HG03520 (cell line): ENCODE measurements at regions not wholly inside any gene's neighbourhood (a gene's known extent, or its start where the extent isn't known, plus 50 kb on each side); places are given as distances from the start of the nearest gene placed in this dataset.
"Not testable (repeated sequence)": the region's sequence is repeated elsewhere in the genome, so short reads cannot be mapped to it uniquely, and the experiment has no call there.

Source experiments
- ATAC-seq: cut with Tn5 transposase; IDR thresholded peaks from one replicate; pipeline ENCODE4 v1.9.1; 2021; ENCODE audit warnings: mild to moderate bottlenecking, moderate library complexity; ENCODE audit not compliant: unreplicated experiment

DNA sequence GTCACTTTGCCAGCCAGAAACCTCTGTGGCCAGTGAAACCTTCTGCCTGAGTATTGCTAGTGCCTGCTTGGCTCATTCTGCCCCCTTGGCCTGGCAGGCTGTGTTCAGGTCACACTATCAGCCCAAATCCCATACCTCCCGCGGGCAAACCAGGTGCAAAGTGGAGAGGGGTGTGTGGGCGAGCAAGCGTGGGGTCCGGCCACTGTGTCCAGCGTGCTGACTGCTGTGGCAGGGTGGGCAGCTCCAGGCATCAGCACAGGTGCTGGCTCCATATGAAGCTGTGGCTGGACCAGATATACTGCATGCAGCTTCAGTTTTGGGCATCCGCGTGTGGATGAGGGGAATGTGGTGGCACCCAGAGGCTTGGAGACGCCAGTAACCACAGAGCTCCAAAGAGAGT is 576.5 kb upstream of the EDIL3 start:
- ATAC-seq, result no peak

DNA sequence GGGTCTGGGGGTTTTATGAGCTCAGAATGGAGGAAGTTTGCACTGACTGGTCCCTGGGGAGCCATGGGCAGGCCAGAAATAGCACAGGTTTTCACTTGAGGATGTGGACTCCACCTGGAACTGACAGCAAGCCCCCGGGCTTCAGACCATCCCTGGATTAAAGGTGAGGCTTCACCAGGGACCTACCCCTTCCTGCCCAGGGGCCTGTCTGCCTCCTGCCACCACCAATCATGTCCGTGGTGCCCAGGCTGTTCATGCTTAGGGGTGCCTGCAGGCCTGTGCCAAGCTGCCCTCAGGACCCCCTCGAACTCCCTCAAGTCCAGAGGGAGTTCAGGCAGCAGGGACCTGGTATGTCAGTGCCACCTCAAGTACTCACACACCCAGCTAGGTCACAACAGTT is 577.2 kb upstream of the EDIL3 start:
- no peak for ATAC-seq

DNA sequence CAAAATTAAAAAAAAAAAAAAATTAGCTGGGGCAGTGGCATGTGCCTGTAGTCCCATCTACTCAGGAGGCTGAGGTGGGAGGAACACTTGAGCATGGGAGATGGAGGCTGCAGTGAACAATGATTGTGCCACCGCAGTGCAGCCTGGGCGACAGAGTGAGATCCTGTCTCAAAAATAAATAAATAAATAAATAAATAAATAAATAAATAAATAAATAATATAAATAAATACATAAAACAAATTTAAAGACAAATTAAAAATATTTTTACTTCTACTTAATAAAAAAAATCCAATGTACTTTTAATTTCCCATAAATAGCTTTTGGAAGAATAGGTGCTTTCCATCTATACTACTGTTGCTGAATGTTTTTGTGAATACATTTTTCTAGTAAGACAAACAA is 598.4 kb upstream of the EDIL3 start:
- no peak for ATAC-seq

DNA sequence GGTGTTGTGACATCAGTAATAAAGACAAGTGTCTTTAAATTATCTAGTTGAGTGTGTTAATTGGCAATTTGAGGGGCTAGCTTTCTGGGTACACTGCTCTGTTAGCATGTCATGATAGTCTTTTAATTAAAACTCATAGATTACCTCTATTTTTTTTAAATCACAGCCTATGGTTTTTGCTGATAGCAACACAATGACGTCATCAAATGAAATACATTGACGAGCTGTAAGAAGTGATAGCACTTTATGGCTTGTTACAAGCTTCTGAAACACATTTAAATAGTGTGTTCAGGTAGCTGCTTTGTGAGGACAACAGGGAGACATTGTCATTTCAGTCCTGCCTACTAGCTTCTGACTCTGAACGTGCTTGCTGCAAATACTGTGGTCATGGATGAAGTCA is 600.5 kb upstream of the EDIL3 start:
- no peak for ATAC-seq

DNA sequence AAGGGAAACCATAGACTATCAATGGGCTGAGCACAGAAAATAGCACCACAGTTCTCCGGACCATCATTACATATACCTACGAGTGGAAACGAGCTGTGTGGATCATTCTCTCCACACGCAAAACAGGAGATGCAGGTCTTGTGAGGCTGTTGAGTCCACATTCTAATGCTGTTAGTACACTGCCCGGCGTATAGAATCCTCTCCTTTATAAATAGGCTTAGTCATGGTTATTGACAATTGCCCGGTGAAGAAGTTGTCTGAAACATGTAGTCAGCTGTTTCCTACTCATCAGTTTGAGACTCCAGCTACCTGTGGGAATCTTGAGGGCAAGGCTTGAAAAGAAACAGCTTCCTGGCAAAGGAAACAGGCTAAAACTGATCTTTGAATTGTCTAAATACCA is 602.0 kb upstream of the EDIL3 start:
- ATAC-seq, result no peak

DNA sequence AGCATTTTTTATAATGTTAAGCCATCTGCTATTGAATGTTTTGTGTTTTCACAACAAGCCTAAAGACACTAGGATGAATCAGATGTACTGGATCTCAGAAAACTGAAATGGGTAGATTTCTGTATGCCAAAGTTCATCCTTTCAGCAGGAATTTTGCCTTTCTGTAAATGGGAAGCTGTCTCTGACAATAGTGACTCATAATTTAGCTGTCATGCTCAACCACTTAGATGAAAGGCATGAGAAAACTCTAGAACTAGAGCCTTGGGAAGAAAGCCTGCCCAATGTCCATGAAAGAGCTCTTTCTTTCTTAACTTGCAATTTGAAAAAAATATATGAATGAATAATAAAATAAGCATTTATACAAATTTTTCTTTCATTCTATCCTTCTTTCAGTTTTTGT is 616.0 kb upstream of the EDIL3 start:
- no peak for ATAC-seq

DNA sequence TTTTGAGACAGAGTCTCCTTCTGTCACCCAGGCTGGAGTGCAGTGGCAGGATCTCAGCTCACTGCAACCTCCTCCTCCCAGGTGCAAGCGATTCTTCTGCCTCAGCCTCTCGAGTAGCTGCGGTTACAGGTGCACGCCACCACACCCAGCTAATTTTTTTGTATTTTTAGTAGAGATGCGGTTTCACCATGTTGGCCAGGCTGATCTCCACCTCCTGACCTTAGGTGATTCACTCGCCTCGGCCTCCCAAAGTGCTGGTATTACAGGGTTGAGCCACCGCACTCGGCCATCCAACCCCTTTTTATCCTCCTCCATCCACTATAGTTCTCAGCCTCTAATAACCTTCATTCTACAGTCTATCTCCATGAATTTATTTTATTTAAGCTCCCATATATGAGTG is 617.3 kb upstream of the EDIL3 start:
- ATAC-seq, result not testable (repeated sequence)

DNA sequence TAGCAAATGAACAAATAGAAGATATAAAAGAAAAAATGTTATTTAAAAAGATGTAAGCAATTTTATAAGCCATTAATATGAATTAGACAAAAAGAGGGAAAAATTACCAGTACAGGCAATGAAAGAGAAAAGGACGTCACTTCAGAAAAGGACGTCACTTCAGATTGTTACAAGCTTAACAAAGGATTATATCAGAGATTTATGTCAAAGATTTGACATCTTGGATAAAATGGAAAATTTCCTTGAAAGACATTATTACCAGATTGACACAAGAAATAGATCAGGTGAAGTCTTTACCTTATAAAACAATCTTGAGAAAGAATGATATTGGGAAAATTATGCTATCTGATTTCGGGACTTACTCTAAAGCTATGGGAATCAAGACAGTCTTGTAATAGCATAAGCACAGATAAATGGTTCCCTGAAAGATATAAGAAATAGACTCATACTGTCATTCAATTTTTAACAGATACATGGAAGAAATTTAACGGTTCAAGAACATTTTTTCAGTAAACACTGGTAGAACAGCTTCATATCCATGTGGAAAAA is 625.4 kb upstream of the EDIL3 start:
- no peak for ATAC-seq

DNA sequence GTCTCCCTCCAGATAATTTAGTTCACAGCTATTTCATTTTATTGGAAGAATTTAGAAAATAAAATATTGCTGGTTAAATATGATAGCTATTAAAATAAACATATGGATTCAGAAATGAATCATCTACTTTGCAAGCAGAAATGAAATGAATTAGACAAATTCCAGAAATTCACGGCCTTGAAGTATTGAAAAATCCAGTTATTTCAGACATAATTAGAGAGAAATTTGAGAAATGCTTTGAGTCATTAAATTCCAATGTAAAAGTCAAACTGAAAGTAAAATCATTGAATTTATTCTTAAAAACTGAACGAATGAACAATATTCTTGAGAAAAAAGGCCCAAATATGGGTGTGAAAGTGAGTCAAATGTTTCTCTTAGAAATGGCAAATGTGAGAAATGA is 632.6 kb upstream of the EDIL3 start:
- ATAC-seq, result no peak

DNA sequence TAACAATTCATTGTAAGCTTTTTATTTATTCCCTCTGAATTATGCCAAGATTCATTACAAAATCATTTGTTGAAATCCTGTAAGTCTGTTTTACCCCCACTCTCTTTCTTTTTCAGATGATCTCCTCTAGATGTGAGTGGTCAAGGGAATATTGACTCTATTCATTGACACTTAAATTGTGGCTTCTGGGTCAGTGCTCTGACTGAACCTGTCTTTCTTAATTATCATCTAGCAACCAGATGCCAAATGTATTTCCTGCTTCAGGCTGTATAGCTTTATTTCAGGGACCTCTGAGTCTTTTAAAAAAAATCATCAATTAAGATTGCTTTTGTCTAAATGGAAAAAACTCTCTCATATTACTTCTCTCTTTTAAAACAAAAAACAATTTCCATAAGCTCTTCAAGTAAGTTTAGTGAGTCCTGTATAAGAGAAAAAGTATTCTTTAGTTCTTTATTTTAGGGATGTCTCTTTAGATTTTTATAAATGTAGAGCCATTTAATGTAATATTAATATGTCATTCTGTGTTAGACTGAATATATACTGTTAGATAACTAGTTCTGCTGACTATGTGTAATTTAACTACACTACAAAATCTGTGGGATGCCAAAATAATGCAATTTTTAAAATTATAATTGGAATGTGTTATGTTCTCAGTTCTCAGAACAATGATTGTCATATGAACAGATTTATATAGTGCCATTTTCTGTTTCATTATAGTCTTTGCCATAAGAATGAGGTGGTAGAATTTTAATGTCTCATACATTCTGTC is 645.8 kb upstream of the EDIL3 start:
- ATAC-seq, result no peak

DNA sequence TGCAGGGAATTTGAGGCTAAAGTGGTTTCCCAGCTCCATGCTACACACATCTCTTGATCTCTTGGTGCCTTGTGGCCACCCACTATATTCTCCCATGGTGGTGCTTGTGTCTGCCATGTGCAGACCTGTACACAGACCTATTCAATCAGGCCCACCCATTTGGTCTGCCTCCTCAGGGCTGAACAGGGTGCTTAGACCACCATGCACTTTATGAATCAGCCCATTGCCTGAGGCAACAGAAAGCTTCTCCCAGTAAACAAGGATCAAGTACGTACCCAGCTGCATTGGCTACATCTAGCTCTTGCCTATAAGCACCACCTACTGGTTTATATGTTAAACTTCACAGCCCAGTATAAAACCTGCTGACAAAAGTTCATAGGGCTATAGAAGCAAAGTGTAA is 664.3 kb upstream of the EDIL3 start:
- ATAC-seq, result no peak

DNA sequence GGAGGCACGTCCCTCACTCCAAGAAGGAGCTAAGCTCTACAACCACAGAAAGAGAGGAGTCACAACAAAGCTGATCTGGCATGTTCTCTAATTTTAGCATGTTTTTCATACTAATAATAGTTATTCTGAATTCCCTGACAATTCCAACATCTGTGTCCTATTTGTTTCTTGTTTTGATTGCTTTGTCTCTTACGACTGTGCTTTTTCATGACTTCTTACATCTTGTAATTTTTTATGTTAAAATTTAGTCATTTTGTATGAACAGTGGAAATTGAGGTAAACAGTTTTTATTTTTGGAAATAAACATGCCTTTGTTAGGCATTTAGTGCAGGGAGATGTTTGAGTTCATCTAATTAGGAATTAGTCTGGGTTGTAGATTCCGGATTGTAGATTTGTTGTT is 668.1 kb upstream of the EDIL3 start:
- no peak for ATAC-seq

DNA sequence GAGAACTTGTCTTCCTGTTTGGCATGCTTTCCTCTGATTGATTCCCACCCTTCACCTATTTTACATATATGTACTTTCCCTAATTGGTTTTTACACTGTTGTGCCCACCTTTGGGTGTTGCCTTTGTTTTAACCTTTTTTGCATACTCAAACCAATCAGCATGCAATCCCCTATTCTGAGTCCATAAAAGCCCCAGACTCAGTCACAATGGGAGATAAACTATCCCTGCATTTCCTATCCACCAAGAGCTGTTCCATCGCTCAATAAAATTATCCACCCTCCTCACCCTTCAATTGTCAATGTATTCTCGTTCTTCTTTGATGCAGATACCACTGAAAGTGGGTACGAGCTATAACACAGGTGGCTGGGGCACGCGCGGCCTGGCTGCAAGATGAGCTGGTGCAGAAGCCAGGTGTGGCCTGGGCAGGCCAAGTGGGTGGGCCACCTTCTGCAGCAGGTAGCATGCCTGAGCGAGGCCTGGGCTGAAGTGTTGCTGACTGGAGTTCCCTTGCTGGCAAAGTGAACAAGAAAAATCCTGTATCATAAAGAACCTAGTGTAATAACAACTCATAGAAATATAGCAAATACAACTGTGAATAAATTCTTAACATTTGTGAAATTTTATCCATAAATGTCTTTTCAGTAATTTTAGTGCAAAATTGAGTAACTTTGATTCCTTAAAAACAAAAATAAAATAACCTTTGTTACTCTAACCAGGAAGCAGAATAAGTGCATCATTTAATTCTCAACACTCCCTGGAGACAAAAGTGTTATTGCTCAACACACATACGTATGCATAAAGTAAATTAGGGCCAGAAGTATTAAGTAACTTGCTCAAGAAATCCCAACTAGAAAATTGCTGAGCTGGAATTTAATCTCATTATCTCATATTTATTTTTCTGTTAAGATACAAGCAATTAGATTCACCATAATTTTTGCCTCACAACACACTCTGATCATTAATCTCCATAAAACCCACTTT is 685.3 kb upstream of the EDIL3 start:
- ATAC-seq, result no peak

DNA sequence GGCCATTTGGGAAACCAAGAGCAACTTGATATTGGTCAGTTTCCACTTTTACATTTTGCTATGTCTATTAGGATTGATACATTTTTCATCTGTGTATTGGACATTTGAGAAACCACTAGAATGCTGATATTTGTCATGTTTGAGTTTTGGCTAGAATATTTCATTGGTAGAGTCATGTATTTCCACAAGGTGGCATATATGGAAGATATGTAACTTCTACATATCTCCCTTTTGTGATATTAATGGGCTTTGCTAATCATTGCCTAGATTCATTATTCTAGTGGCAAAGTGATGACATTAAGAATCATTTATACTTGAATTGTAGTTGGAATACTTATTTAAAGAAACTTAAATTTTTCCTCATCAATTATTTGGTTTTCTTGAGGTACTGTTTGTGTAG is 692.9 kb upstream of the EDIL3 start:
- ATAC-seq, result no peak

DNA sequence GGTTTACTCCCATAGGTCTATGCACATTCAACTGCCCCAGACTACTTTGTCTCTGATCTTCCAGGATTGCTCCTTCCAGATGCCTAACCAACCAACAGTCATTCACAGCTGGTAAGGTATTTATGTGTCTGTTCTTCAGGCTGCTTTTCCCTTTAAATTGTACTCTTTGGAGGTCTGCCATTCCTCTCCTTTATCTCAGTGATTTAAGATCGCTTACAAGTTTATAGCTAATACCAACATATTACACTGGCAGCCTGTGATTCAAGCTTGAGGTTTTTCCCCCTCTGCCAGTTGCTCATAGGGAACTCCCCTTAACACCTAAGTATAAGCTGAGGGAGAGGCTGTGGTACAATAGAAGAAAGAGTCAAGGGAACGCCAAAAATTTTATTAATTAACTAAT is 711.7 kb upstream of the EDIL3 start:
- ATAC-seq, result no peak

DNA sequence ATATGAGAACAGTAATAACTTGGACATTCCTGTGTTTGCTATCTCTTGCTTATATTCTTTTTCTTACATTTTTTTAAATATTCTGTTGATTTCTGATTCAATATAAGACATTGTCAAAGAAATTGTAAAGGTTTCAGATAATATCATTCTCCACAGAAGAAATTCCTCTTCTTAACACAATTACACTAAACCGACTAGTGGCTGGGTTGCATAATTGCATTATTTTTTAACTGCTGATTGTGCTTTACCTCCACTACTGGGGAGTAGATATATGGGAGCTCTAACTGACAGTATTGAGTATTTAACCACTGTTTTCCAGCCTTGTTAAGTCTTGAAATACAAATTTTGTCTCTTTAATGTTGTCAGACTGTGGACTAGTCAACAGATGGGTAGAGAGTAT is 723.8 kb upstream of the EDIL3 start:
- no peak for ATAC-seq

DNA sequence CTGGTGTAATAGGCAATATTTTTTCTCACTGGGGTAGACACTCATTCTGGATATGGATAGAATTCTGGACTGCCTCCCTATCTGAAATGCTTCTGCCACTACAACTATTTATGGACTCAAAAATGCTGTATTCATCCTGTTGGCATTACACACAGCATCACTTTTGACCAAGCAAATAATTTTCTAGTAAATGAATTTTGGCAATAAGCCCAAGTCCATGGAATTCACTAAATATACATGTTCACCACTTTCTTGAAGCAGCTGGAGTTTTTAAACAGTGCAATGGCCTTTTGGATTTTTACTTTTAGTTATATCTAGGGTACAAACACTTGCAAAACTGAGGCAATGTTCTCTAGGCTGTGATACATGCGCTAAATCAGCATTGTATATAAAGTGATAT is 724.9 kb upstream of the EDIL3 start:
- no peak for ATAC-seq

DNA sequence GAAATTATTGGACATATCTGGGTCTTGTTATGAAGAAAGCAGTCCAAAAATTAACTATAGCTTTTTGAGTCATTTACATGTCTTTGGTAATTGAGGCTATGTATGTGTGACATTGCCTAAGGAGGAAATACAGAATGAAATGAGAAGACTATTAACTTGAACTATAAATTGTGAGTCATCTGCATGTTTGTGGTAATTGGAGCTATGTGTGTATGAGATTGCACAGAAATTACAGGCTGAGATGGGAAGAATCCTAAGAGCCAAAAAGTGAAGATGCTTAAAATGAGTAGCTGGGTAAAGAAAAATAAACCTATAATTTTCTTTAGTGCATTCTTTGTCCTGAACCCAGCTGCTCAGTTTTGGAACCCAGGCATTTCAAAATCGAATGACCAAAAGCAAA is 747.6 kb upstream of the EDIL3 start:
- no peak for ATAC-seq

DNA sequence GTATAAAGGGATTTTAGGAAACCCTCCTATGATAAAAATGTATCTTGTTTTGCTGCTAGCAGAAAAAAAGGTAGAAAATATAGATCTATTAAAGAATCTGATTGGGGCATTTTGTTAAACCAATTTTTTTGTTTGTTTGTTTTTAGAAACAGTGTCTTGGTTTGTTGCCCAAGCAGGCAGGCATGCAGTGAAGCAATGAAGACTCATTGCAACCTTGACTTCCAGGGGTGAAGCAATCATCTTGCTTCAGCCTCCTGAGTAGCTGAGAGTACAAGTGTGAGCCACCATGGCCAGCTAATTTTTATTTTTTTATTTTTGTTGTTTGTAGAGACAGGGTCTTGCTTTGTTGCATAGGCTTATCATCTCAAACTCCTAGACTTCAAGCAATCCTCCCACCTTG is 755.8 kb upstream of the EDIL3 start:
- ATAC-seq, result no peak

DNA sequence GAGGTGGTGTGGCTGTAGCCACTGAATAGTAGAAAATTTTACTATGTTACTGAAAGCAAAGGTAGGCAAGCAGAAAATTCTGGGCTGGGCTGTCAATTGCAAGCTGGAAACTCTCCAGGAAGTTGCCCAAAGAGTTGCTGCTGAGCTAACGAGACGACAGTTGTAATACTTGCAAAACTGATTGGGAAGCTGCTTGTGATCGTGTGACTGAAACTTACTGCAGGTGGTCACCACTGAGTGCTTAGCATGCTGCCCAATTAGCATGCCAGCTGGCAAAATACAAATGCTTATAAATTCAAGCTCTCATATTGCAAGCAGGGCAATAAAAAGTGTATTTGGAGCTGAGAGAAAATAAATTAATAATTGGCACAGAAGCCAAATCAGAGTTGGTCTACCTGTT is 758.5 kb upstream of the EDIL3 start:
- ATAC-seq, result no peak

DNA sequence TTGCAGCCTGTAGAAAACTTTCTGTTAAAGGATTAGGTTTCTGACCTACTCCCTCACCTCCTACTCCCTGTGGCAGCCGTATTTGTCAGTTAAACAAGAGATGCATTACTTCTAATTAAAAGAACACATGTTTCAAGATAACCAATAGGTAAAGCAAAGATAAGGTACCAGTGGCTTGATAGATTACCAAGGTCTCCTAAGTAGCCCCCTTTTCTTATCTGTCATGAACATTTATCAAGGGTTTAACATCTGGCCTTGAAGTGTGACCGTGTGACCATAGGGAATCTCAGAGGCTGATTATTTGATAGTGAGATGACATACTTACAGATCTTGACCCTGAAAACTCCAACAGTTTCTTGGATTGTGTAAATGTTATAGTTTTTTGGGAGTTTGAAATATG is 764.0 kb upstream of the EDIL3 start:
- ATAC-seq, result no peak

DNA sequence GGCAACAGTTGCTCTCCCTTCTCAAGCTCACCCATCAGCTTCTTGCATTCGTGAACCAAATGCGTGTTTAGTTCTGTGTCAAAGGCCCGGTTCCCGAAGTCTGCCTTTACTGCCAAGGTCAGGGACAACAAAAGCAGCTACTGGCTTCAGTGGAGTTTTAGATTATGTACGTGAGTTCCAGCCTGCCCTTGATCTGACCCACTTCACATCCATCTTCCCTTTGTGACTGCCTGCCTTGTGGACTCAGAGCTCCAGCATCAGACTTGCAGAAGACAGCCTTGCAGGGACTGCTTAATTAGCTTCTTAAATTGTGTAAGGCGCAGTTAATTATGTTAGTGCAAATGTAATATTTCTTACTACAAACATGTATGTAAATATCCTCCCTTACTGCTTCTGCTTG is 774.7 kb upstream of the EDIL3 start:
- no peak for ATAC-seq
